Pancreas (tissue), 10 donors: ENCODE measurements at regions not wholly inside any gene's neighbourhood (a gene's known extent, or its start where the extent isn't known, plus 50 kb on each side); places are given as distances from the start of the nearest gene placed in this dataset.

Experiments
- ATAC-seq, 4 donors: fragments of 200-7000 bp; cut with Tn5 transposase; one replicate each; pipeline versions ENCODE4 v1.8.0 to v1.9.1; 2020; ENCODE audit warnings: mild to moderate bottlenecking in 4 of 4, moderate library complexity in 4 of 4
- DNase-seq, 6 donors: peaks; one replicate each; pipeline ENCODE4 v3.0.0-alpha.2; 2020
- FAIRE-seq: peaks from 2 replicates; lab custom pipeline; 2012; peaks lifted over from hg19 to GRCh38; lab: Jason Lieb, UNC
- H3K27ac ChIP-seq, 4 donors: fragments of 200-600 bp; sonication (generic); 1 replicate in 3 of 4; 2 replicates in 1 of 4; pipeline versions ENCODE4 v1.5.0 to v1.8.0; 2020
- H3K27me3 ChIP-seq, 4 donors: fragments of 200-600 bp; one replicate each; pipeline ENCODE4 v1.8.0; 2021
- H3K36me3 ChIP-seq, 3 donors: fragments of 200-600 bp; sonication (generic) in 1 of 3; one replicate each; pipeline versions ENCODE4 v1.5.0 to v1.8.0; 2020 to 2021
- H3K4me1 ChIP-seq, 3 donors: fragments of 200-600 bp; one replicate each; pipeline ENCODE4 v1.8.0; 2021
- H3K4me3 ChIP-seq, 4 donors: fragments of 200-600 bp; sonication (generic) in 2 of 4; one replicate each; pipeline versions ENCODE4 v1.5.0 to v1.8.0; 2020 to 2021
- H3K9me3 ChIP-seq, 4 donors: fragments of 200-600 bp; one replicate each; pipeline ENCODE4 v1.8.0; 2021
- CTCF ChIP-seq, 4 donors: fragments of 200-600 bp; sonication (generic) in 3 of 4; IDR thresholded peaks; one replicate each; pipeline versions ENCODE4 v1.5.0 to v1.8.0; 2021; ENCODE audit warnings: antibody characterized with exemption in 4 of 4
- WGBS, 2 donors: extraction: QIAGEN DNeasy Blood & Tissue Kit; methylation state at CpG; one replicate each; pipeline ENCODE4 v1.1.7; 2013; 5-methylcytosine and 5-hydroxymethylcytosine counted together
- intact Hi-C, 3 donors: fragments of 100-400 bp; cut with DNase I; formaldehyde crosslinking; loops; one replicate each; pipeline versions ENCODE4 v1.11.1 to v1.14.2; 2022
- donor health status: healthy with polysubstance abuse.
- donor health status: DM: no; HTN: no; CAD: no; lungs with moderate emphysema.
- donor health status: DM: no; HTN: no; CAD: no.
- donor health status: control.
- donor health status: control.
- donor health status: Bipolar disorder and iron deficiency.
- donor health status: DM: yes; HTN: yes; CAD: no.
- donor health status: DM: no; HTN: no; CAD: no.
- donor health status: DM: no; HTN: no; CAD: no.
- donor health status: DM: yes; HTN: yes; CAD: no.

- ATAC-seq (no peak), DNase-seq (no peak), FAIRE-seq (no peak)
- no peak for TF ChIP-seq CTCF (IDR thresholded peaks at IDR 0.05)
- H3K9me3 ChIP-seq = no peaks in the 10 kb centered on the region
- H3K27ac ChIP-seq = no peak overlapping the region
- H3K36me3 ChIP-seq = no peaks in the 10 kb centered on the region
- H3K4me3 ChIP-seq = no peak overlapping the region
- WGBS, 2 donors = 90 to 97% methylated on average over 2 of the region's 2 CpGs
- H3K4me1 ChIP-seq = peaks cover 12 to 17% (median 16%) of the 10 kb centered on the region in 3 donors
- intact Hi-C loops = no loop called here
- no peaks in the 10 kb centered on the region for H3K27me3 ChIP-seq
These were observed 174.5 kb downstream of the FGF1 start for GRCh38 chr5:142511358-142511757.

GRCh38 chr5:142509026-142509425, 176.9 kb downstream of the FGF1 start:
- ATAC-seq = no peak
- no peaks in the 10 kb centered on the region for H3K9me3 ChIP-seq
- DNase-seq = no peak
- no peak overlapping the region for H3K27ac ChIP-seq
- no peak for TF ChIP-seq CTCF (IDR thresholded peaks at IDR 0.05)
- intact Hi-C loops = no loop called here
- H3K4me1 ChIP-seq = peaks cover 12 to 17% (median 16%) of the 10 kb centered on the region in 3 donors
- FAIRE-seq = no peak
- no peaks in the 10 kb centered on the region for H3K36me3 ChIP-seq
- peaks cover 0 to 2% (median 0%) of the 10 kb centered on the region in 4 donors for H3K27me3 ChIP-seq
- WGBS, 2 donors = 49 to 64% methylated on average over 1 of the region's 1 CpG
- no peak overlapping the region for H3K4me3 ChIP-seq

GRCh38 chr5:142508591-142508990, 177.3 kb downstream of the FGF1 start:
- H3K9me3 ChIP-seq = no peaks in the 10 kb centered on the region
- peak in 1 of 4 donors; percentile 14 for ATAC-seq
- no peak for TF ChIP-seq CTCF (IDR thresholded peaks at IDR 0.05)
- 53 to 57% methylated on average over 2 of the region's 2 CpGs for WGBS, 2 donors
- H3K27ac ChIP-seq = peak overlapping the region in 1 of 4 donors; percentile 43
- H3K4me1 ChIP-seq = peaks cover 12 to 17% (median 16%) of the 10 kb centered on the region in 3 donors
- intact Hi-C loops = no loop called here
- peaks cover 0 to 2% (median 0%) of the 10 kb centered on the region in 4 donors for H3K27me3 ChIP-seq
- H3K36me3 ChIP-seq = no peaks in the 10 kb centered on the region
- peak overlapping the region in 1 of 4 donors; percentile 2 for H3K4me3 ChIP-seq
- DNase-seq = no peak
- FAIRE-seq = no peak

- no peaks in the 10 kb centered on the region for H3K36me3 ChIP-seq
- TF ChIP-seq CTCF (IDR thresholded peaks at IDR 0.05) = no peak
- peaks cover 0 to 2% (median 0%) of the 10 kb centered on the region in 4 donors for H3K27me3 ChIP-seq
- H3K27ac ChIP-seq = peak overlapping the region in 2 of 4 donors; percentile 43 to 51
- ATAC-seq (peak; percentile 67 to 87 (median 83)), FAIRE-seq (no peak), DNase-seq (peak in 4 of 6 donors; percentile 11 to 59 (median 18))
- no peaks in the 10 kb centered on the region for H3K9me3 ChIP-seq
- 12 to 13% methylated on average over 21 of the region's 21 CpGs for whole genome bisulfite sequencing, 2 donors
- peaks cover 12 to 17% (median 16%) of the 10 kb centered on the region in 3 donors for H3K4me1 ChIP-seq
- intact Hi-C loops = no loop called here
- peak overlapping the region in 2 of 4 donors; percentile 2 for H3K4me3 ChIP-seq
These were observed 178.1 kb downstream of the FGF1 start for GRCh38 chr5:142507531-142508372.

- 67 to 70% methylated on average over 4 of the region's 4 CpGs for WGBS, 2 donors
- no peak for FAIRE-seq
- no peak for ATAC-seq
- intact Hi-C loops = no loop called here
- H3K27me3 ChIP-seq = peaks cover 0 to 2% (median 0%) of the 10 kb centered on the region in 4 donors
- no peak overlapping the region for H3K27ac ChIP-seq
- H3K36me3 ChIP-seq = no peaks in the 10 kb centered on the region
- no peak for DNase-seq
- no peak overlapping the region for H3K4me3 ChIP-seq
- no peaks in the 10 kb centered on the region for H3K9me3 ChIP-seq
- no peak for TF ChIP-seq CTCF (IDR thresholded peaks at IDR 0.05)
- peaks cover 12 to 17% (median 16%) of the 10 kb centered on the region in 3 donors for H3K4me1 ChIP-seq
These were observed 179.1 kb downstream of the FGF1 start for GRCh38 chr5:142506756-142507155.
